ENCODE measurements at regions not wholly inside any gene's neighbourhood (a gene's known extent, or its start where the extent isn't known, plus 50 kb on each side); places are given as distances from the start of the nearest gene placed in this dataset.
"Not testable (repeated sequence)": the region's sequence is repeated elsewhere in the genome, so short reads cannot be mapped to it uniquely, and the experiment has no call there.

GRCh38 chr2:65602603-65603235 is 170.3 kb upstream of the SPRED2 start:
- no peak for TF ChIP-seq CTCF (IDR thresholded peaks at IDR 0.05)
- TF ChIP-seq POLR2A (IDR thresholded peaks at IDR 0.05), result no peak
- intact Hi-C loops (cut with DNase I; ENCODE audit: low total_unique reads), result no loop called here
- WGBS, 2 donors, result 53 to 54% methylated on average over 4 of the region's 4 CpGs
- H3K4me3 ChIP-seq (ENCODE audit: low read depth, poor library complexity, severe bottlenecking), result no peak overlapping the region
- DNase-seq (ENCODE audit: low spot score in 2 of 2), result peak in 1 of 2 donors; percentile 4

- 70 to 71% methylated on average over 2 to 6 of the region's 33 CpGs for WGBS, 2 donors
- peak in 1 of 2 donors; percentile 57 for DNase-seq (ENCODE audit: low spot score in 2 of 2)
- H3K4me3 ChIP-seq (ENCODE audit: low read depth, poor library complexity, severe bottlenecking); intact Hi-C loops (cut with DNase I; ENCODE audit: low total_unique reads): not testable (repeated sequence)
Observed at GRCh38 chr2:65600871-65601270, 168.5 kb upstream of the SPRED2 start.

GRCh38 chr2:65600351-65600750 is 168.0 kb upstream of the SPRED2 start:
- intact Hi-C loops (cut with DNase I; ENCODE audit: low total_unique reads); H3K4me3 ChIP-seq (ENCODE audit: low read depth, poor library complexity, severe bottlenecking): not testable (repeated sequence)
- WGBS, 2 donors, result 84% methylated on average over 6 of the region's 26 CpGs; no CpG with 5 or more reads in 1 of the 2 donors
- peak in 1 of 2 donors; percentile 15 for DNase-seq (ENCODE audit: low spot score in 2 of 2)

- no peak for TF ChIP-seq CTCF (IDR thresholded peaks at IDR 0.05)
- WGBS, 2 donors, result 92 to 94% methylated on average over 6 of the region's 6 CpGs
- no peak overlapping the region for H3K4me3 ChIP-seq (ENCODE audit: low read depth, poor library complexity, severe bottlenecking)
- intact Hi-C loops (cut with DNase I; ENCODE audit: low total_unique reads), result no loop called here
- no peak for DNase-seq (ENCODE audit: low spot score in 2 of 2)
Observed at GRCh38 chr2:65599693-65600092, 167.3 kb upstream of the SPRED2 start.

GRCh38 chr2:65598996-65599395 is 166.6 kb upstream of the SPRED2 start:
- no peak overlapping the region for H3K4me3 ChIP-seq (ENCODE audit: low read depth, poor library complexity, severe bottlenecking)
- no peak for TF ChIP-seq CTCF (IDR thresholded peaks at IDR 0.05)
- intact Hi-C loops (cut with DNase I; ENCODE audit: low total_unique reads), result no loop called here
- 73 to 85% methylated on average over 1 of the region's 1 CpG for WGBS, 2 donors
- DNase-seq (ENCODE audit: low spot score in 2 of 2), result no peak

GRCh38 chr2:65598264-65598663 is 165.9 kb upstream of the SPRED2 start:
- intact Hi-C loops (cut with DNase I; ENCODE audit: low total_unique reads), result no loop called here
- no peak for DNase-seq (ENCODE audit: low spot score in 2 of 2)
- no peak overlapping the region for H3K4me3 ChIP-seq (ENCODE audit: low read depth, poor library complexity, severe bottlenecking)
- TF ChIP-seq POLR2A (IDR thresholded peaks at IDR 0.05), result no peak
- TF ChIP-seq CTCF (IDR thresholded peaks at IDR 0.05), result no peak
- 85 to 86% methylated on average over 4 of the region's 4 CpGs for WGBS, 2 donors

- H3K4me3 ChIP-seq (ENCODE audit: low read depth, poor library complexity, severe bottlenecking), result no peak overlapping the region
- intact Hi-C loops (cut with DNase I; ENCODE audit: low total_unique reads), result no loop called here
- DNase-seq (ENCODE audit: low spot score in 2 of 2), result no peak
- TF ChIP-seq CTCF (IDR thresholded peaks at IDR 0.05), result no peak
- TF ChIP-seq POLR2A (IDR thresholded peaks at IDR 0.05), result no peak
Observed at GRCh38 chr2:65595630-65596029, 163.2 kb upstream of the SPRED2 start.
